ENCODE measurements at regions not wholly inside any gene's neighbourhood (a gene's known extent, or its start where the extent isn't known, plus 50 kb on each side); places are given as distances from the start of the nearest gene placed in this dataset.

GRCh38 chr16:54431041-54431996, 144.7 kb upstream of the IRX3 start:
- DNase-seq (ENCODE audit: low spot score) (no peak), ATAC-seq (no peak)
- Histone ChIP-seq H3K4me1 (ENCODE audit: insufficient read depth) (no peaks in the 10 kb centered on the region), H4K20me1 (replicated peaks; ENCODE audit: insufficient read depth) (no peaks in the 10 kb centered on the region), H3K4me3 (no peak overlapping the region), H3K36me3 (ENCODE audit: insufficient read depth) (no peaks in the 10 kb centered on the region), H3F3A (replicated peaks; ENCODE audit: low read depth) (no peaks in the 10 kb centered on the region), H3K27me3 (ENCODE audit: insufficient read depth) (no peaks in the 10 kb centered on the region), H3K79me2 (replicated peaks; ENCODE audit: insufficient read depth) (no peaks in the 10 kb centered on the region), H2AFZ (peak overlapping the region; percentile 43; the same call in 1 of the 2 replicates), H3K4me2 (no peak overlapping the region), H3K27ac (ENCODE audit: low read depth) (no peak overlapping the region), H3K9me2 (ENCODE audit: insufficient read depth) (0 out of 2 replicates have a peak, but pooled peaks cover 2% of the 10 kb centered on the region)
- Mint-ChIP-seq H3K36me3 (ENCODE audit: low read depth) (no peaks in the 10 kb centered on the region; the same call in 2 of the 3 replicates), H3K4me3 (no peak overlapping the region), H3K27ac (no peak overlapping the region), H3K9me3 (peaks cover 14% of the 10 kb centered on the region; the same call in 2 of the 3 replicates), H3K4me1 (peaks cover 10% of the 10 kb centered on the region; the same call in 2 of the 3 replicates), H3K27me3 (ENCODE audit: insufficient read depth, low read depth, poor library complexity) (peaks cover 12% of the 10 kb centered on the region)
- TF ChIP-seq CTCF (conservative IDR thresholded peaks at IDR 0.05; ENCODE audit: low read depth in 2 of 2) (no peak), NANOG (IDR thresholded peaks at IDR 0.05; ENCODE audit: borderline replicate concordance) (no peak), CREB1 (CRISPR knock-in tag; IDR thresholded peaks at IDR 0.05; ENCODE audit: low read depth) (no peak), POLR2AphosphoS5 (IDR thresholded peaks at IDR 0.05; ENCODE audit: low read depth) (no peak), REST (IDR thresholded peaks at IDR 0.05; ENCODE audit: unreplicated experiment) (no peak), ETS1 (IDR thresholded peaks at IDR 0.05) (no peak), EZH2phosphoT487 (IDR thresholded peaks at IDR 0.05; ENCODE audit: unreplicated experiment) (no peak), EZH2 (IDR thresholded peaks at IDR 0.05; ENCODE audit: low read depth, unreplicated experiment) (no peak), ZNF114 (CRISPR knock-in tag; IDR thresholded peaks at IDR 0.05) (no peak), ZNF331 (CRISPR knock-in tag; IDR thresholded peaks at IDR 0.05; ENCODE audit: low read depth) (no peak), STAT1 (IDR thresholded peaks at IDR 0.05; ENCODE audit: unreplicated experiment) (no peak), ZNF462 (CRISPR knock-in tag; IDR thresholded peaks at IDR 0.05) (no peak), JUNB (IDR thresholded peaks at IDR 0.05; ENCODE audit: unreplicated experiment) (no peak)
